ENCODE measurements at regions not wholly inside any gene's neighbourhood (a gene's known extent, or its start where the extent isn't known, plus 50 kb on each side); places are given as distances from the start of the nearest gene placed in this dataset.

- no peak for TF ChIP-seq CTCF (IDR thresholded peaks at IDR 0.05; ENCODE audit: low read depth, low read length, poor library complexity, severe bottlenecking)
- no peak for TF ChIP-seq EZH2phosphoT487 (IDR thresholded peaks at IDR 0.05; ENCODE audit: borderline replicate concordance, low read length)
These were observed 129.1 kb downstream of the BCL2L11 start for GRCh38 chr2:111249806-111250205.

All from DOHH2 (cell line).